ENCODE measurements at regions not wholly inside any gene's neighbourhood (a gene's known extent, or its start where the extent isn't known, plus 50 kb on each side); places are given as distances from the start of the nearest gene placed in this dataset.
"Not testable (repeated sequence)": the region's sequence is repeated elsewhere in the genome, so short reads cannot be mapped to it uniquely, and the experiment has no call there.

GRCh38 chr18:47399475-47399874, 148.0 kb upstream of the SKOR2 start:
- no peak for DNase-seq

GRCh38 chr18:47397671-47398319, 146.3 kb upstream of the SKOR2 start:
- DNase-seq = peak in 1 of 2 experiments; percentile 5

GRCh38 chr18:47391665-47392064, 140.2 kb upstream of the SKOR2 start:
- no peak for DNase-seq

GRCh38 chr18:47390410-47391024, 139.1 kb upstream of the SKOR2 start:
- DNase-seq = no peak

- no peak for DNase-seq
Measured at GRCh38 chr18:47389210-47389609, 137.8 kb upstream of the SKOR2 start.

- DNase-seq = no peak
Measured at GRCh38 chr18:47387864-47388263, 136.4 kb upstream of the SKOR2 start.

GRCh38 chr18:47383729-47384128, 132.3 kb upstream of the SKOR2 start:
- DNase-seq = no peak

- no peak for DNase-seq
Measured at GRCh38 chr18:47381975-47382570, 130.6 kb upstream of the SKOR2 start.

- DNase-seq = no peak
Measured at GRCh38 chr18:47380153-47380552, 128.7 kb upstream of the SKOR2 start.

- DNase-seq = no peak
Measured at GRCh38 chr18:47373465-47373864, 122.0 kb upstream of the SKOR2 start.

GRCh38 chr18:47370052-47370451, 118.6 kb upstream of the SKOR2 start:
- DNase-seq = no peak

GRCh38 chr18:47354061-47354460, 102.6 kb upstream of the SKOR2 start:
- DNase-seq = not testable (repeated sequence)

GRCh38 chr18:47346016-47346415, 94.6 kb upstream of the SKOR2 start:
- DNase-seq = no peak

- DNase-seq = no peak
Measured at GRCh38 chr18:47345291-47345690, 93.8 kb upstream of the SKOR2 start.

- DNase-seq = no peak
Measured at GRCh38 chr18:47343291-47343690, 91.8 kb upstream of the SKOR2 start.

- no peak for DNase-seq
Measured at GRCh38 chr18:47342566-47342965, 91.1 kb upstream of the SKOR2 start.

- DNase-seq = no peak
Measured at GRCh38 chr18:47341678-47342077, 90.2 kb upstream of the SKOR2 start.

- no peak for DNase-seq
Measured at GRCh38 chr18:47334966-47335365, 83.5 kb upstream of the SKOR2 start.

GRCh38 chr18:47333926-47334635, 82.6 kb upstream of the SKOR2 start:
- DNase-seq = no peak

- DNase-seq = no peak
Measured at GRCh38 chr18:47331641-47332040, 80.2 kb upstream of the SKOR2 start.

- DNase-seq = no peak
Measured at GRCh38 chr18:47331026-47331425, 79.6 kb upstream of the SKOR2 start.

- DNase-seq = no peak
Measured at GRCh38 chr18:47323158-47323557, 71.7 kb upstream of the SKOR2 start.

GRCh38 chr18:47321815-47322214, 70.4 kb upstream of the SKOR2 start:
- no peak for DNase-seq

Data from NCI-H2081 (cell line).